SJCRH30 (cell line): ENCODE measurements at regions not wholly inside any gene's neighbourhood (a gene's known extent, or its start where the extent isn't known, plus 50 kb on each side); places are given as distances from the start of the nearest gene placed in this dataset.

Experiments
- DNase-seq, 2 experiments: peaks; one replicate each; pipeline ENCODE4 v3.0.0-alpha.2; 2015 to 2020
- H3K27ac ChIP-seq: fragments of 250-450 bp; sonication (Bioruptor Pico); 2 replicates; pipeline ENCODE4 v1.5.1; 2020; ENCODE audit warnings: mild to moderate bottlenecking, moderate library complexity
- H3K27me3 ChIP-seq: fragments of 250-450 bp; sonication (Bioruptor Pico); 2 replicates; pipeline ENCODE4 v1.5.1; 2020; ENCODE audit warnings: mild to moderate bottlenecking, moderate library complexity
- H3K36me3 ChIP-seq: fragments of 250-450 bp; sonication (Bioruptor Pico); 2 replicates; pipeline ENCODE4 v1.5.1; 2020; ENCODE audit warnings: mild to moderate bottlenecking, moderate library complexity
- H3K4me1 ChIP-seq: fragments of 250-450 bp; sonication (Bioruptor Pico); 2 replicates; pipeline ENCODE4 v1.5.1; 2020; ENCODE audit warnings: mild to moderate bottlenecking, moderate library complexity
- H3K4me3 ChIP-seq: fragments of 250-450 bp; sonication (Bioruptor Pico); 2 replicates; pipeline ENCODE4 v1.5.1; 2020; ENCODE audit warnings: mild to moderate bottlenecking, moderate library complexity
- H3K9me3 ChIP-seq: fragments of 250-450 bp; sonication (Bioruptor Pico); replicated peaks from 2 replicates; pipeline ENCODE4 v1.5.1; 2020; ENCODE audit warnings: mild to moderate bottlenecking, moderate library complexity

DNA sequence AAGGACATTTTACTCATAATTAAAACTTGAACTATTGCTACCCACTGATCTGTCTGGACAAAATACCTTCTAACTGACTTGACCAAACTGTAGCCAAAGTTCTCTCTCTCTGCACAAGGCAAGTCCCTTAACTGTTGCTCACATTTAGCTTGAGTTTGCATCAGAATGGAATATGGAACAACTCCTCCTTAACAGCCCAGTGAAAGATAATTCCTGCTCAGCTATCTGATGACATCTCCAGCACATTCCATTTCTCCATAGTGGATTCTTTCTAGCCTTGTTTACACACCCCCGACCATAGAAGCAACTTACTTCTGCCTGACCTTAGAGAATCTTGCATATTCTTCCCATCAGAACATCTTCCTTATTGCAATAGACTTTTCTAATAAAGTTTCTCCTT lies 317.2 kb upstream of the CDH2 start:
- no peak overlapping the region for H3K27ac ChIP-seq
- DNase-seq = no peak
- no peak overlapping the region for H3K4me3 ChIP-seq

GRCh38 chr18:28485918-28486317 lies 309.0 kb upstream of the CDH2 start:
- Histone ChIP-seq H3K27ac (no peak overlapping the region), H3K27me3 (no peaks in the 10 kb centered on the region), H3K9me3 (no peaks in the 10 kb centered on the region), H3K4me3 (no peak overlapping the region), H3K36me3 (no peaks in the 10 kb centered on the region), H3K4me1 (no peaks in the 10 kb centered on the region)
- DNase-seq = no peak

More for the DNA sequence above, 317.2 kb upstream of the CDH2 start:
- H3K9me3 ChIP-seq = no peaks in the 10 kb centered on the region
- no peaks in the 10 kb centered on the region for H3K27me3 ChIP-seq
- H3K36me3 ChIP-seq = no peaks in the 10 kb centered on the region
- H3K4me1 ChIP-seq = no peaks in the 10 kb centered on the region

DNA sequence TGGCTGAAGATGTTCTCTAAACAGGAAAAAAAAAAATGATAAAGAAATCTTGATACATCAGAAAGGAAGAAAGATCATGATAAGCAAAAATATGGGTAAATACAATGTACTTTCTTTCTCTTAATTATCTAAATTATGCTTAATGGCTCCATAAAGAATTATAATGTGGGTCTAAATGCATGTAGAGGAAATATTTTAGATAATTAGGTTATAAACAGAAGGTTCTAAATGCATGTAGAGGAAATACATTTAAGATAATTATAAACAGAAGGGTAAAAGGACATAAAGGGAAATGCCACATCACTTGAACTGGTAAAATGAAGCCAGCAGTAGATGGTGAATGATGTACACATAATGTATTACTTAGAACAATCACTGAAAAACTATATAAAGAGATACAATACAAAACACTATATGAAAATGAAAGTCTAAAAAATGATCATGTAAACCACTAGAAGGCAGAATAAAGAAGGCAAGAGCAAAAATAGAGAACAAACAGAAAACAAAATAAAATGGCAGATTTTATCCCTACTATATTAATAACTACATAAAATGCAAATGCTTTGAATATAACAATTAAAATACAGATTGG lies 308.4 kb upstream of the CDH2 start:
- no peak for DNase-seq
- Histone ChIP-seq H3K4me1 (no peaks in the 10 kb centered on the region), H3K27me3 (no peaks in the 10 kb centered on the region), H3K27ac (no peak overlapping the region), H3K36me3 (no peaks in the 10 kb centered on the region), H3K4me3 (no peak overlapping the region), H3K9me3 (no peaks in the 10 kb centered on the region)

- no peak for DNase-seq
- H3K27me3 ChIP-seq = no peaks in the 10 kb centered on the region
- H3K36me3 ChIP-seq = no peaks in the 10 kb centered on the region
- H3K27ac ChIP-seq = no peak overlapping the region
- no peaks in the 10 kb centered on the region for H3K9me3 ChIP-seq
- H3K4me1 ChIP-seq = no peaks in the 10 kb centered on the region
- no peak overlapping the region for H3K4me3 ChIP-seq
Observed at GRCh38 chr18:28478531-28478930, 301.6 kb upstream of the CDH2 start.

GRCh38 chr18:28476302-28476701 lies 299.4 kb upstream of the CDH2 start:
- Histone ChIP-seq H3K9me3 (no peaks in the 10 kb centered on the region), H3K27ac (no peak overlapping the region), H3K36me3 (no peaks in the 10 kb centered on the region), H3K4me3 (no peak overlapping the region), H3K27me3 (no peaks in the 10 kb centered on the region), H3K4me1 (no peaks in the 10 kb centered on the region)
- no peak for DNase-seq

GRCh38 chr18:28469946-28470345 lies 293.0 kb upstream of the CDH2 start:
- Histone ChIP-seq H3K4me3 (no peak overlapping the region), H3K4me1 (no peaks in the 10 kb centered on the region), H3K27ac (no peak overlapping the region), H3K27me3 (no peaks in the 10 kb centered on the region), H3K36me3 (no peaks in the 10 kb centered on the region), H3K9me3 (no peaks in the 10 kb centered on the region)
- DNase-seq = no peak

DNA sequence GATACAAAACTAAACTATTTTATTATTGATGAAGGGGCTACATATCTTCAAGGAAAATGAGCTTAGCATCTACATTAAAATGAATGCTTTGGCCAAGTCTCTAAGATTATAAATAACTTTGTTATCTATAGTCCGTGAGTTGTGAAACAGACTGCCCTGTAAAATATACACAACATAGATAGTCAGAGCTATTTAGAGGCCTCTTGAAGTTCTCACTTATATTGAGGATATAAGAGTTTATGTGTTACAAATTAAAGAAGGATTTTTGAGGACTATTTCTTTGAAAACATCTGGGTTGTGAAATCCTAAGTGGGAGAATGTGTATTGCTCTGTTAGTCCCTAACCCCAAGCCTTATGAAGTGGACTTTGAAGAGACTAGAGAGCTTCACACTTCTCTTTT lies 292.0 kb upstream of the CDH2 start:
- DNase-seq = no peak
- Histone ChIP-seq H3K36me3 (no peaks in the 10 kb centered on the region), H3K9me3 (no peaks in the 10 kb centered on the region), H3K27me3 (no peaks in the 10 kb centered on the region), H3K4me1 (no peaks in the 10 kb centered on the region), H3K4me3 (no peak overlapping the region), H3K27ac (no peak overlapping the region)

- Histone ChIP-seq H3K4me1 (no peaks in the 10 kb centered on the region), H3K9me3 (no peaks in the 10 kb centered on the region), H3K36me3 (no peaks in the 10 kb centered on the region), H3K27ac (no peak overlapping the region), H3K27me3 (no peaks in the 10 kb centered on the region), H3K4me3 (no peak overlapping the region)
- DNase-seq = no peak
Observed at GRCh38 chr18:28466204-28466603, 289.3 kb upstream of the CDH2 start.

DNA sequence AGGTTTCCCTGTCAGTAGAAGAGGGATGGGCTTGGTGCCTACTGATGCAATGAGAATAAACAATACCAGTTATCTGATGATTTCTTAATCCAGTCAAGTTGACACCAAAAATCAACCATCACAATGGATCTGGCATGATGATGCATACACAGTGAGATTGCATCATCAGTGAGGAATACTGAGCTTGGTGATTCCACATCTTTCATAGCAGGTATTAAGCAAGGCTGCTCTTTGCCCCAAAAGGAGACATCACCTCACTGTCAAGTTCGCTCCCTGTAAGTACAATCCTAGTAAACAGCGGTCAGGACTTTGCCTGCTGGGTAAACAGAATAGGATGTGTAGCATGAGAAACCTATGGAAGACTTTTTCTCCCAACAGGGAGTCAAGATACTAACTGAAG lies 282.7 kb upstream of the CDH2 start:
- no peaks in the 10 kb centered on the region for H3K36me3 ChIP-seq
- H3K27me3 ChIP-seq = no peaks in the 10 kb centered on the region
- no peak for DNase-seq
- no peak overlapping the region for H3K27ac ChIP-seq
- no peak overlapping the region for H3K4me3 ChIP-seq
- H3K9me3 ChIP-seq = no peaks in the 10 kb centered on the region
- no peaks in the 10 kb centered on the region for H3K4me1 ChIP-seq

GRCh38 chr18:28458751-28459150 lies 281.8 kb upstream of the CDH2 start:
- Histone ChIP-seq H3K9me3 (no peaks in the 10 kb centered on the region), H3K4me1 (no peaks in the 10 kb centered on the region), H3K27ac (no peak overlapping the region), H3K4me3 (no peak overlapping the region), H3K27me3 (no peaks in the 10 kb centered on the region), H3K36me3 (no peaks in the 10 kb centered on the region)
- no peak for DNase-seq

DNA sequence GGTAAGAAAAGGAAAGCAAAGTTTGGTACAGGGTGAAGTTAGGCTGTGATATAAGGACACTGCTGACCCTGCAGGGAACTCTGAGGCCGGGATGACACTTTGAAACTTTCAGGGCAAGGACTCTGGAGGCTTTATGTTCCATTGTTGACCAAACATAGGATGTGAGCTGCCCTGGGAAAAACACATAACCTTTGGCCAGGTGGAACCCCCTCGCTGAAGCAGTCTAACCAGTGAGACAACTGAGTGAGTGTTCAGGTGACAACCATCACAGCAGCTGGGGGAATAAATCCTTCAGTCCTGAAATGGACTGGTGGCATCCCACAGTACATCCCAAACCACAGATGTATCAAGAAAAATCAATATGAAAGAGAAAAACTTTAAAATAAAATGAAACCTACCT lies 280.9 kb upstream of the CDH2 start:
- no peak overlapping the region for H3K27ac ChIP-seq
- no peaks in the 10 kb centered on the region for H3K27me3 ChIP-seq
- no peaks in the 10 kb centered on the region for H3K9me3 ChIP-seq
- H3K36me3 ChIP-seq = no peaks in the 10 kb centered on the region
- no peak for DNase-seq
- no peak overlapping the region for H3K4me3 ChIP-seq
- no peaks in the 10 kb centered on the region for H3K4me1 ChIP-seq

- DNase-seq = no peak
- no peaks in the 10 kb centered on the region for H3K4me1 ChIP-seq
- H3K4me3 ChIP-seq = no peak overlapping the region
- no peaks in the 10 kb centered on the region for H3K9me3 ChIP-seq
- no peaks in the 10 kb centered on the region for H3K27me3 ChIP-seq
- H3K36me3 ChIP-seq = no peaks in the 10 kb centered on the region
- H3K27ac ChIP-seq = no peak overlapping the region
Observed at GRCh38 chr18:28455971-28456370, 279.0 kb upstream of the CDH2 start.

- Histone ChIP-seq H3K27me3 (no peaks in the 10 kb centered on the region), H3K4me1 (no peaks in the 10 kb centered on the region), H3K36me3 (no peaks in the 10 kb centered on the region), H3K9me3 (no peaks in the 10 kb centered on the region), H3K4me3 (no peak overlapping the region), H3K27ac (no peak overlapping the region)
- DNase-seq = no peak
Observed at GRCh38 chr18:28439870-28440269, 262.9 kb upstream of the CDH2 start.

DNA sequence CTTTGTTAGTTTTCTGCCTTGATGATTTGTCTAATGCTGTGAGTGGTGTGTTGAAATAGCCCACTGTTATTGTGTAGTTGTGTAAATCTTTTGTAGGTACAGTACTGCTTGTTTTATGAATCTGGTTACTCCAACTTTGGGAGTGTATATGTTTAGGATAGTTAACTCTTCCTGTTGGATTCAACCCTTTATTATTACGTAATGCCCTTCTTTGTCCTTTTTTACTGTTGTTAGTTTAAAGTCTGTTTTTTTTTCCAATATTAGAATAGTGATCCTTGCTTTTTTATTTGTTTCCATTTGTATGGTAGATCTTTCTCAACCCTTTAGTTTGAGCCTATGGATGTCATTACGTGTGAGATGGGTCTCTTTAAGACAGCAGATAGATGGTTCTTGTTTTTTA lies 261.5 kb upstream of the CDH2 start:
- DNase-seq = no peak
- H3K4me1 ChIP-seq = no peaks in the 10 kb centered on the region
- H3K4me3 ChIP-seq = no peak overlapping the region
- H3K9me3 ChIP-seq = no peaks in the 10 kb centered on the region
- no peak overlapping the region for H3K27ac ChIP-seq
- no peaks in the 10 kb centered on the region for H3K36me3 ChIP-seq
- no peaks in the 10 kb centered on the region for H3K27me3 ChIP-seq

DNA sequence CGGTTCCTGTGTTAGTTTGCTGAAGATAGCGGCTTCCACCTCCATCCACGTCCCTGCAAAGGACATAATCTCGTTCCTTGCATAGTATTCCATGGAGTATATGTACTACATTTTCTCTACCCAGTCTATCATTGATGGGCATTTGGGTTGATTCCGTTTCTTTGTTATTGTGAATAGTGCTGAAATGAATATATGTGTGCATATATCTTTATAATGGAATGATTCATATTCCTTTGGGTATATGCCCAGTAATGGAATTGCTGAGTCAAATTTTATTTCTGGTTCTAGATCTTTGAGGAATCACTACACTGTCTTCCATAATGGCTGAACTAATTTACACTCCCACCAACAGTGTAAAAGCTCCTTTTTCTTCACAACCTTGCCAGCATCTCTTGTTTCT lies 255.4 kb upstream of the CDH2 start:
- no peaks in the 10 kb centered on the region for H3K4me1 ChIP-seq
- no peaks in the 10 kb centered on the region for H3K36me3 ChIP-seq
- no peak overlapping the region for H3K4me3 ChIP-seq
- no peaks in the 10 kb centered on the region for H3K9me3 ChIP-seq
- no peak for DNase-seq
- no peak overlapping the region for H3K27ac ChIP-seq
- no peaks in the 10 kb centered on the region for H3K27me3 ChIP-seq

GRCh38 chr18:28425886-28426285 lies 249.0 kb upstream of the CDH2 start:
- no peaks in the 10 kb centered on the region for H3K27me3 ChIP-seq
- no peak for DNase-seq
- H3K9me3 ChIP-seq = no peaks in the 10 kb centered on the region
- H3K4me1 ChIP-seq = no peaks in the 10 kb centered on the region
- no peaks in the 10 kb centered on the region for H3K36me3 ChIP-seq
- no peak overlapping the region for H3K27ac ChIP-seq
- H3K4me3 ChIP-seq = no peak overlapping the region
